ENCODE measurements at regions not wholly inside any gene's neighbourhood (a gene's known extent, or its start where the extent isn't known, plus 50 kb on each side); places are given as distances from the start of the nearest gene placed in this dataset.
A peak's percentile ranks its signal among the peaks of the same experiment; 100 is the strongest.
"Not testable (repeated sequence)": the region's sequence is repeated elsewhere in the genome, so short reads cannot be mapped to it uniquely, and the experiment has no call there.

DNA sequence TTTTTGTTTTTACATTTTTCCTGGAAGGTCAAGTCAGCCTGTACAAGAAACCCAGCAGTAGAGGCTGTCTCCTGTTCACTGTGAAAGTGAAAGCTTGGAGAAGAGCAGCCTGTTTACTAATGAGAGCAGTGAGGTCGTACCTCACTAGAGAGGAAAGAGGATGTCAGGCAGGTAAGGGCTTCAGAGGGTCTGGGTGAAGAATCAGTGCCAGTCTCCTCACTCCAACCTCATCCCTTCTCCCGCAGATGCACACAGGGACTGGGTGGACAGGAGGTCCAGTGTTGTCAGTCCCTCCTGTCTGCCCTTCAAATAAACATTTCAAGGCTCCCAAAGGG is 462.5 kb downstream of the KLF5 start (continued):
- TF ChIP-seq, protein P1, sequence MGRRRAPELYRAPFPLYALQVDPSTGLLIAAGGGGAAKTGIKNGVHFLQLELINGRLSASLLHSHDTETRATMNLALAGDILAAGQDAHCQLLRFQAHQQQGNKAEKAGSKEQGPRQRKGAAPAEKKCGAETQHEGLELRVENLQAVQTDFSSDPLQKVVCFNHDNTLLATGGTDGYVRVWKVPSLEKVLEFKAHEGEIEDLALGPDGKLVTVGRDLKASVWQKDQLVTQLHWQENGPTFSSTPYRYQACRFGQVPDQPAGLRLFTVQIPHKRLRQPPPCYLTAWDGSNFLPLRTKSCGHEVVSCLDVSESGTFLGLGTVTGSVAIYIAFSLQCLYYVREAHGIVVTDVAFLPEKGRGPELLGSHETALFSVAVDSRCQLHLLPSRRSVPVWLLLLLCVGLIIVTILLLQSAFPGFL (CRISPR knock-in tag; IDR thresholded peaks at IDR 0.05; ENCODE audit: borderline replicate concordance), result no peak
- TF ChIP-seq, protein P2, sequence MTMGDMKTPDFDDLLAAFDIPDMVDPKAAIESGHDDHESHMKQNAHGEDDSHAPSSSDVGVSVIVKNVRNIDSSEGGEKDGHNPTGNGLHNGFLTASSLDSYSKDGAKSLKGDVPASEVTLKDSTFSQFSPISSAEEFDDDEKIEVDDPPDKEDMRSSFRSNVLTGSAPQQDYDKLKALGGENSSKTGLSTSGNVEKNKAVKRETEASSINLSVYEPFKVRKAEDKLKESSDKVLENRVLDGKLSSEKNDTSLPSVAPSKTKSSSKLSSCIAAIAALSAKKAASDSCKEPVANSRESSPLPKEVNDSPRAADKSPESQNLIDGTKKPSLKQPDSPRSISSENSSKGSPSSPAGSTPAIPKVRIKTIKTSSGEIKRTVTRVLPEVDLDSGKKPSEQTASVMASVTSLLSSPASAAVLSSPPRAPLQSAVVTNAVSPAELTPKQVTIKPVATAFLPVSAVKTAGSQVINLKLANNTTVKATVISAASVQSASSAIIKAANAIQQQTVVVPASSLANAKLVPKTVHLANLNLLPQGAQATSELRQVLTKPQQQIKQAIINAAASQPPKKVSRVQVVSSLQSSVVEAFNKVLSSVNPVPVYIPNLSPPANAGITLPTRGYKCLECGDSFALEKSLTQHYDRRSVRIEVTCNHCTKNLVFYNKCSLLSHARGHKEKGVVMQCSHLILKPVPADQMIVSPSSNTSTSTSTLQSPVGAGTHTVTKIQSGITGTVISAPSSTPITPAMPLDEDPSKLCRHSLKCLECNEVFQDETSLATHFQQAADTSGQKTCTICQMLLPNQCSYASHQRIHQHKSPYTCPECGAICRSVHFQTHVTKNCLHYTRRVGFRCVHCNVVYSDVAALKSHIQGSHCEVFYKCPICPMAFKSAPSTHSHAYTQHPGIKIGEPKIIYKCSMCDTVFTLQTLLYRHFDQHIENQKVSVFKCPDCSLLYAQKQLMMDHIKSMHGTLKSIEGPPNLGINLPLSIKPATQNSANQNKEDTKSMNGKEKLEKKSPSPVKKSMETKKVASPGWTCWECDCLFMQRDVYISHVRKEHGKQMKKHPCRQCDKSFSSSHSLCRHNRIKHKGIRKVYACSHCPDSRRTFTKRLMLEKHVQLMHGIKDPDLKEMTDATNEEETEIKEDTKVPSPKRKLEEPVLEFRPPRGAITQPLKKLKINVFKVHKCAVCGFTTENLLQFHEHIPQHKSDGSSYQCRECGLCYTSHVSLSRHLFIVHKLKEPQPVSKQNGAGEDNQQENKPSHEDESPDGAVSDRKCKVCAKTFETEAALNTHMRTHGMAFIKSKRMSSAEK (CRISPR knock-in tag; IDR thresholded peaks at IDR 0.05; ENCODE audit: borderline replicate concordance), result no peak
- TF ChIP-seq JAZF1 (CRISPR knock-in tag; IDR thresholded peaks at IDR 0.05) (no peak), RELA (CRISPR knock-in tag; IDR thresholded peaks at IDR 0.05; ENCODE audit: borderline replicate concordance) (no peak)
- TF ChIP-seq, protein P3, sequence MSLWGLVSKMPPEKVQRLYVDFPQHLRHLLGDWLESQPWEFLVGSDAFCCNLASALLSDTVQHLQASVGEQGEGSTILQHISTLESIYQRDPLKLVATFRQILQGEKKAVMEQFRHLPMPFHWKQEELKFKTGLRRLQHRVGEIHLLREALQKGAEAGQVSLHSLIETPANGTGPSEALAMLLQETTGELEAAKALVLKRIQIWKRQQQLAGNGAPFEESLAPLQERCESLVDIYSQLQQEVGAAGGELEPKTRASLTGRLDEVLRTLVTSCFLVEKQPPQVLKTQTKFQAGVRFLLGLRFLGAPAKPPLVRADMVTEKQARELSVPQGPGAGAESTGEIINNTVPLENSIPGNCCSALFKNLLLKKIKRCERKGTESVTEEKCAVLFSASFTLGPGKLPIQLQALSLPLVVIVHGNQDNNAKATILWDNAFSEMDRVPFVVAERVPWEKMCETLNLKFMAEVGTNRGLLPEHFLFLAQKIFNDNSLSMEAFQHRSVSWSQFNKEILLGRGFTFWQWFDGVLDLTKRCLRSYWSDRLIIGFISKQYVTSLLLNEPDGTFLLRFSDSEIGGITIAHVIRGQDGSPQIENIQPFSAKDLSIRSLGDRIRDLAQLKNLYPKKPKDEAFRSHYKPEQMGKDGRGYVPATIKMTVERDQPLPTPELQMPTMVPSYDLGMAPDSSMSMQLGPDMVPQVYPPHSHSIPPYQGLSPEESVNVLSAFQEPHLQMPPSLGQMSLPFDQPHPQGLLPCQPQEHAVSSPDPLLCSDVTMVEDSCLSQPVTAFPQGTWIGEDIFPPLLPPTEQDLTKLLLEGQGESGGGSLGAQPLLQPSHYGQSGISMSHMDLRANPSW (CRISPR knock-in tag; conservative IDR thresholded peaks at IDR 0.05; ENCODE audit: low read depth), result no peak
- TF ChIP-seq, protein P4, sequence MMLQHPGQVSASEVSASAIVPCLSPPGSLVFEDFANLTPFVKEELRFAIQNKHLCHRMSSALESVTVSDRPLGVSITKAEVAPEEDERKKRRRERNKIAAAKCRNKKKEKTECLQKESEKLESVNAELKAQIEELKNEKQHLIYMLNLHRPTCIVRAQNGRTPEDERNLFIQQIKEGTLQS (CRISPR knock-in tag; conservative IDR thresholded peaks at IDR 0.05), result no peak

DNA sequence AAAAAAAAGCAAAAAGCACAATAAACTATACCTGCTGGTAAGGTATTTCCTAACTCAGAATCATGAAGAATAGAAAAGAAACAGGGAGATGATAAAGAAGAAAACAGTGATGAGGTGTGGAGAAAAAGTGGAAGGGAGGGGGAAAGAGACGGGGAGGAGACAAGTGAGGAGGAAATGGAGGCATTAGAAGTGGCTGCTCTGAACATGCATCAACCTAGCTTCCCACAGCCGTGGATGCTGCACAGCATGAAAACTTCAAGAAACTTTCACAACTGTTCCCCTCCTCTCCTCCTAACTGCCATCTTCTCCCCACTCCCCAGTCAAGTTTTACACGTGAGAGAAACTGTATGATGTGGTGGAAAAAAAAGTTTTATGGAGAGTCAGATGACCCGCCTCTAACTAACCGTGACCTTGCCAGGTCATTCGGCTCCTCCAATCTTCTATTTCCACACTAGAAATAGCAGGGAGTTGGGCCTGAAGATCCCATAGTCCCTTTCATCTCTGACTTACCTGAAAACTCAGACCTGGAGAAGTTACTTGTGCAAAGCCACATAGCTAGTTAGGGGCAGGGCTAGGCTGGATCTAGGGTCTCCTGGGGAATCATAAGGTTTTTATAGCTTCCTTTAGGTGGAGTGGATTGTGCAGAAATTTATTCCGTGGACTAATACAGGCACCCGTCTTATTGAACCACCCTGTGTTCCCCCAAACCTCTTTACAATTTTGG is 461.9 kb downstream of the KLF5 start:
- POLR2A ChIA-PET, result interaction anchor here (0.8 kb wide), 1 partner anchor 178 kb away, joined by 3 read pairs; no protein-coding TSS in a partner anchor
- CTCF ChIA-PET, result no interaction called here
- Mint-ChIP-seq H3K36me3 (no peaks in the 10 kb centered on the region), H3K4me1 (peaks cover 64% of the 10 kb centered on the region), H3K27me3 (ENCODE audit: low read depth) (no peaks in the 10 kb centered on the region; the same call in 1 of the 2 replicates), H3K9me3 (peaks cover 14% of the 10 kb centered on the region), H3K27ac (peak overlapping the region; percentile 26), H3K4me3 (no peak overlapping the region)
- ATAC-seq (no peak), DNase-seq (ENCODE audit: low spot score) (no peak)
- no peak for TF ChIP-seq FOXK1 (CRISPR knock-in tag; IDR thresholded peaks at IDR 0.05)

DNA sequence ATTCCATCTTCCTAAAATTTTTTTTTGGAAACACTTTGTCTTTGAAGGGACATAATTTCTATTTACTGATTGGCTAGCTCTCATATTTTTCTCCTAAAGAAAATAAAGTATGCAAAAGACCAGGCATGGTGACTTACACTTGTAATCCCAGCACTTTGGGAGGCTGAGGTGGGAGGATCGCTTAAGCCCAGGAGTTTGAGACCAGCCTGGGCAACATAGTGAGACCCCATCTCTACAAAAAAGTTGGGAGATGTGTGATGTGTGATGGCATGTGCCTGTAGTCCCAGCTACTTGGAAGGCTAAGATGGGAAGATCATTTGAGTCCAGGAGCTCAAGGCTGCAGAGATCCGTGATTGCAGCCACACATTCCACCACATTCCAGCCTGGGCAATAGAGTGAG is 461.3 kb downstream of the KLF5 start:
- peak; percentile 98 for TF ChIP-seq ZNF121 (CRISPR knock-in tag; IDR thresholded peaks at IDR 0.05)
- CTCF ChIA-PET; DNase-seq (ENCODE audit: low spot score); H3K27ac Mint-ChIP-seq; ATAC-seq; H3K36me3 Mint-ChIP-seq; H3K4me3 Mint-ChIP-seq; H3K27me3 Mint-ChIP-seq (ENCODE audit: low read depth): not testable (repeated sequence)
- H3K4me1 Mint-ChIP-seq, result peaks cover 64% of the 10 kb centered on the region
- POLR2A ChIA-PET, result interaction anchor here (0.8 kb wide), 1 partner anchor 178 kb away, joined by 3 read pairs; no protein-coding TSS in a partner anchor
- peaks cover 14% of the 10 kb centered on the region for H3K9me3 Mint-ChIP-seq

DNA sequence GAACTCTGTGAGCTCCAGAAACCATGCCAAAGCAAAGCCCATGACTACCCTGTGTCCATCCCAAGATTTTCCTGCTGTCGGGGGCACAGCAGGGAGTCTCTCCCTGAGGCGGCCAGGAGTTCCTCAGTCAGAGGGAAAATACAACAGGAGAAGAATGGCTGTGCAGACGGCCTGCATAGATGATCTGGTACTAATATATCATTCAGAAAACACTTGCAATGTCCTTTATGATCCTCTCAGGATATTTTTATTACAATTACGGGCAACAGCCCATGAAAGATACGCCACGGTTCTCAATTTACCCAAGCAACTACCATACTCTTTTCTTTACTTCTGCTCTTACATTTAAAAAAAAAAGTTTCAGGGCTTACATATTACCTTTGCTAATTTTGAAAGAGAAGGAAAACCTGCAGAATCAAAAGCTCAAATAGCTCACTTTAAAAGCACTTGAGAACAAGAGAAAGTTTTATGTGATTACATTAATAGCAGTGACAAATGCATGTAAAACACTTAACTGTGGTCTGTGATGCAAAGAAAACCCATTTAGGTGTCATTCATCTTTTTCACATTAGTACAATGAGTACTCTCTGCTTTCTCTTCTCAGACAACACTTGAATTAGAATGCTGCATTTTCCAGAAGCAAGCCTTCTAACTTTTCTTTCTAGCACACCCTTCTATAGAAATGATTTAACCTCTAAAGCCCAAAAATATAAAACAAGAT is 460.8 kb downstream of the KLF5 start:
- Mint-ChIP-seq H3K4me1 (peaks cover 67% of the 10 kb centered on the region), H3K27me3 (ENCODE audit: low read depth) (no peaks in the 10 kb centered on the region; the same call in 1 of the 2 replicates), H3K36me3 (no peaks in the 10 kb centered on the region), H3K4me3 (no peak overlapping the region), H3K9me3 (peaks cover 14% of the 10 kb centered on the region), H3K27ac (no peak overlapping the region)
- POLR2A ChIA-PET, result no interaction called here
- DNase-seq (ENCODE audit: low spot score) (no peak), ATAC-seq (no peak)
- TF ChIP-seq ZNF396 (CRISPR knock-in tag; IDR thresholded peaks at IDR 0.05; ENCODE audit: borderline replicate concordance) (no peak), KAT7 (CRISPR knock-in tag; IDR thresholded peaks at IDR 0.05; ENCODE audit: borderline replicate concordance) (no peak), CBFB (CRISPR knock-in tag; IDR thresholded peaks at IDR 0.05; ENCODE audit: low read depth) (no peak), ELF4 (CRISPR knock-in tag; IDR thresholded peaks at IDR 0.05; ENCODE audit: low read depth) (no peak), TP53 (CRISPR knock-in tag; IDR thresholded peaks at IDR 0.05) (no peak), NFE2L1 (CRISPR knock-in tag; IDR thresholded peaks at IDR 0.05) (no peak), IRF2 (CRISPR knock-in tag; IDR thresholded peaks at IDR 0.05; ENCODE audit: borderline replicate concordance, low read depth) (no peak)
- TF ChIP-seq, protein P5, sequence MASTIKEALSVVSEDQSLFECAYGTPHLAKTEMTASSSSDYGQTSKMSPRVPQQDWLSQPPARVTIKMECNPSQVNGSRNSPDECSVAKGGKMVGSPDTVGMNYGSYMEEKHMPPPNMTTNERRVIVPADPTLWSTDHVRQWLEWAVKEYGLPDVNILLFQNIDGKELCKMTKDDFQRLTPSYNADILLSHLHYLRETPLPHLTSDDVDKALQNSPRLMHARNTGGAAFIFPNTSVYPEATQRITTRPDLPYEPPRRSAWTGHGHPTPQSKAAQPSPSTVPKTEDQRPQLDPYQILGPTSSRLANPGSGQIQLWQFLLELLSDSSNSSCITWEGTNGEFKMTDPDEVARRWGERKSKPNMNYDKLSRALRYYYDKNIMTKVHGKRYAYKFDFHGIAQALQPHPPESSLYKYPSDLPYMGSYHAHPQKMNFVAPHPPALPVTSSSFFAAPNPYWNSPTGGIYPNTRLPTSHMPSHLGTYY (CRISPR knock-in tag; IDR thresholded peaks at IDR 0.05), result no peak
- TF ChIP-seq, protein P4 (CRISPR knock-in tag; conservative IDR thresholded peaks at IDR 0.05), result no peak
- TF ChIP-seq, protein P6, sequence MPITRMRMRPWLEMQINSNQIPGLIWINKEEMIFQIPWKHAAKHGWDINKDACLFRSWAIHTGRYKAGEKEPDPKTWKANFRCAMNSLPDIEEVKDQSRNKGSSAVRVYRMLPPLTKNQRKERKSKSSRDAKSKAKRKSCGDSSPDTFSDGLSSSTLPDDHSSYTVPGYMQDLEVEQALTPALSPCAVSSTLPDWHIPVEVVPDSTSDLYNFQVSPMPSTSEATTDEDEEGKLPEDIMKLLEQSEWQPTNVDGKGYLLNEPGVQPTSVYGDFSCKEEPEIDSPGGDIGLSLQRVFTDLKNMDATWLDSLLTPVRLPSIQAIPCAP (CRISPR knock-in tag; IDR thresholded peaks at IDR 0.05), result no peak
- CTCF ChIA-PET, result no interaction called here

All from WTC11 (cell line).